ENCODE measurements at regions not wholly inside any gene's neighbourhood (a gene's known extent, or its start where the extent isn't known, plus 50 kb on each side); places are given as distances from the start of the nearest gene placed in this dataset.
"Not testable (repeated sequence)": the region's sequence is repeated elsewhere in the genome, so short reads cannot be mapped to it uniquely, and the experiment has no call there.

DNA sequence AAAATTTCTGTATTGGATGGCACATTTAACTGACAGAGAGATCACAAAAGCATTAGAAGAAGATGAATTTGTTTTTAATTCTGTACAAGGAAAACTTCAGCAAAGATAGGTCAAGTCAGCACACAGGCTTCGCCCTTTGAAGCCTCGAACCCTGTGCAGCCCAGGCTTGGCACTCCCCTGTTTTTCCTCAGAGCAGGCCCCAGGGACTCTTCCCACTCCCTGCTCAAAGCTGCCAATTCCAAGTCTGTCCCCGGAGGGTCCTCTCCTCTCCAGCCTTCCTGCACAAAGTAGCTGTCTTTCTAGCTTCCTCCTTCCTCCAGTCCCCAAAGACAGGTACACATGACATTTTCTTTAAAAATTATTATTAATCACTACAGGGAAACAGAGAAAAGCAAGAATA, 466.3 kb downstream of the PPARGC1A start:
- DNase-seq (no peak), ATAC-seq (no peak)
- TF ChIP-seq, protein P1, sequence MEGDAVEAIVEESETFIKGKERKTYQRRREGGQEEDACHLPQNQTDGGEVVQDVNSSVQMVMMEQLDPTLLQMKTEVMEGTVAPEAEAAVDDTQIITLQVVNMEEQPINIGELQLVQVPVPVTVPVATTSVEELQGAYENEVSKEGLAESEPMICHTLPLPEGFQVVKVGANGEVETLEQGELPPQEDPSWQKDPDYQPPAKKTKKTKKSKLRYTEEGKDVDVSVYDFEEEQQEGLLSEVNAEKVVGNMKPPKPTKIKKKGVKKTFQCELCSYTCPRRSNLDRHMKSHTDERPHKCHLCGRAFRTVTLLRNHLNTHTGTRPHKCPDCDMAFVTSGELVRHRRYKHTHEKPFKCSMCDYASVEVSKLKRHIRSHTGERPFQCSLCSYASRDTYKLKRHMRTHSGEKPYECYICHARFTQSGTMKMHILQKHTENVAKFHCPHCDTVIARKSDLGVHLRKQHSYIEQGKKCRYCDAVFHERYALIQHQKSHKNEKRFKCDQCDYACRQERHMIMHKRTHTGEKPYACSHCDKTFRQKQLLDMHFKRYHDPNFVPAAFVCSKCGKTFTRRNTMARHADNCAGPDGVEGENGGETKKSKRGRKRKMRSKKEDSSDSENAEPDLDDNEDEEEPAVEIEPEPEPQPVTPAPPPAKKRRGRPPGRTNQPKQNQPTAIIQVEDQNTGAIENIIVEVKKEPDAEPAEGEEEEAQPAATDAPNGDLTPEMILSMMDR (IDR thresholded peaks at IDR 0.05): no peak
- Histone ChIP-seq H3K9me3 (no peaks in the 10 kb centered on the region), H3K27ac (no peak overlapping the region), H3K36me3 (no peaks in the 10 kb centered on the region), H3K4me3 (no peak overlapping the region), H3K4me1 (no peaks in the 10 kb centered on the region), H3K27me3 (ENCODE audit: low read depth) (no peaks in the 10 kb centered on the region)
- intact Hi-C loops (cut with DNase I): no loop called here

DNA sequence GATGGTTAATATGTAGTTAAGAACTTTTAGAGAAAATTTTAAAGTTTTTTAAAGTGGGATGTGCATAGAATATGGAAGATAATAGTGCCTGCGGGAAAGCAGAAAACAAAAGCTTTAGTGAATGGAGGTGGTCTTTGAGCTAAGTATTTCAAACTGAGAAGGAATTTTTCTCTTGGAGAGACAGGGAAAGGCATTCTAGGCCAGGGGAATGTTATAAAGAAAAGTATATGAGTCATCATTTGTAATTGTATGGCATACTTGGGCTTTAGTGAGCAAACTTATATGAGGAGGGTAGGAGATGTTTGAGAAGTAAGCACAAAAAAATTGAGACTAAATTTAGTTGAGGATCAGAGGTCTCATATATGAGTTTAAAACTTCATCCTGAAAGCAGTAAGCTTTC, 467.0 kb downstream of the PPARGC1A start:
- intact Hi-C loops (cut with DNase I): no loop called here

DNA sequence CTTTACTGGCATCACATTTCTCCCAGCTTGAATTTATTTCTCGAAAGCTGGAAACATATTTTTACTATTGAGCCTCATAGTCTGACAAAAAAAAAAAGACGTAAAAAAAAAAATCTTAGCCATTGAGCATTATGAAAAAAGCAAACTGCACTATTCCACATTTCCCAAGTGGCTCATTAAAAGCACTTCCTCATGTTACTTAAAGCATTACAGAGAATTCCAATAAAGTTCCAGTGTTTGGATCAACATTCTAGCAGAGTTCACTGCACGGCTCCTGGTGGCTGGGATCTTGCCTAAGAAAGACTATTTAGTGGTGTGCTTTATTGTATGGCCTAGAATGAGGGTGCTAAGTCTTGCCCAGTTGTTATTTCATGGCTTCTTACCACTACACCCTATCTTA, 476.2 kb downstream of the PPARGC1A start:
- no peak for DNase-seq
- no peak overlapping the region for H3K27ac ChIP-seq
- no peaks in the 10 kb centered on the region for H3K4me1 ChIP-seq
- no peak overlapping the region for H3K4me3 ChIP-seq
- no peaks in the 10 kb centered on the region for H3K36me3 ChIP-seq
- TF ChIP-seq, protein P1 (IDR thresholded peaks at IDR 0.05): no peak
- intact Hi-C loops (cut with DNase I): no loop called here
- H3K9me3 ChIP-seq: no peaks in the 10 kb centered on the region
- H3K27me3 ChIP-seq (ENCODE audit: low read depth): no peaks in the 10 kb centered on the region
- no peak for ATAC-seq

More for the DNA sequence above, 467.0 kb downstream of the PPARGC1A start:
- Histone ChIP-seq H3K27me3 (ENCODE audit: low read depth) (no peaks in the 10 kb centered on the region), H3K36me3 (no peaks in the 10 kb centered on the region), H3K27ac (no peak overlapping the region), H3K4me1 (no peaks in the 10 kb centered on the region), H3K4me3 (no peak overlapping the region), H3K9me3 (no peaks in the 10 kb centered on the region)
- TF ChIP-seq, protein P1 (IDR thresholded peaks at IDR 0.05): no peak
- ATAC-seq: no peak
- no peak for DNase-seq

DNA sequence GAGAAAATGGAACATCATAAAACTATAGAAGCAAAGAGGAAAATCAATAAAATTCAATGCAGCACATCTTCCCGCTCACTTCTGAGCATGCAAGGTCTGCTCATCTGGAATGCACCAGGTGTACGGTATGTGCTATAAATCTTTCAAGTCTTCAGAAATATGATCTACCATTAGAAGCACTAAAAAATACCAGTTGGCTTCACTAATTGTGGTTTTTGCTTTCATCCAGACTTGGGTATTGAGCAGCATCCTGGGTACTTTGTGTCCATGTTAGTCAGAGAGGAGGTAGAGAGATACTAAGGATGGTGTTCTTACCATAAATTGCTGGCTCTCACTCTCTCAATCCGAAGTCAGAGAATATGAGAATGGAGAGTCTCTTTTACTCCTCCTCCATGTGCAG, 477.1 kb downstream of the PPARGC1A start:
- Histone ChIP-seq H3K36me3 (no peaks in the 10 kb centered on the region), H3K27me3 (ENCODE audit: low read depth) (no peaks in the 10 kb centered on the region), H3K9me3 (no peaks in the 10 kb centered on the region), H3K4me3 (no peak overlapping the region), H3K27ac (no peak overlapping the region), H3K4me1 (no peaks in the 10 kb centered on the region)
- TF ChIP-seq, protein P1 (IDR thresholded peaks at IDR 0.05): no peak
- DNase-seq (no peak), ATAC-seq (no peak)
- intact Hi-C loops (cut with DNase I): no loop called here

DNA sequence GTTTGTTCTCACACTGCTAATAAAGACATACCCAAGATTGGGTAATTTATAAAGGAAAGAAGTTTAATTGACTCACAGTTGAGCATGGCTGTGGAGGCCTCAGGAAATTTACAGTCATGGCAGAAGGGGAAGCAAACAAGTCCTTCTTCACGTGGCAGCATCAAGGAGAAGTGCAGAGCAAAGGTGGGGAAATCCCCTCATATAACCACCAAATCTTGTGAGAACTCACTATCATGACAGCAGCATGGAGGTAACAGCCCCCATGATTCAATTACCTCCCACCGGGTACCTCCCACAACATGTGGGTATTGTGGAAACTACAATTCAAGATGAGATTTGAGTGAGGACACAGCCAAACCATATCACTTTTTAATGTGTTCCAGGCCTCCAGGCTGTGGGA, 480.9 kb downstream of the PPARGC1A start:
- H3K4me3 ChIP-seq; H3K9me3 ChIP-seq; DNase-seq; H3K36me3 ChIP-seq; intact Hi-C loops (cut with DNase I); ATAC-seq; H3K27me3 ChIP-seq (ENCODE audit: low read depth); H3K4me1 ChIP-seq; H3K27ac ChIP-seq: not testable (repeated sequence)

DNA sequence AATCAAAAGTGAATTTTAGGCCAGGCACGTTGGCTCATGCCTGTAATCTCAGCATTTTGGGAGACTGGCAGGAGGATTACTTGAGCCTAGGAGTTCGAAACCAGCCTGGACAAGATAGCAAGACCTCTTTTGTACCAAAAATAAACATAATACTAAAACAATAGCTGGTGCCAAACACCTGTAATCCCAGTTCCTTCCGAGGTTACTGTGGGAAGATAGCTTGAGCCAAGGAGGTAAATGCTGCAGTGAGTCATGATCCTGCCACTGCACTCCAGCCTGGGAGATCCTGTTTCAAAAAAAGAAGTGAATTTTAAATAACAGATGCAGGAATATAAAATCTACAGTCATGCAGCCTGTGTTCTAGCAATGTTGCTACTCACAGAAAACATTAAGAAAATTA, 488.3 kb downstream of the PPARGC1A start:
- TF ChIP-seq, protein P1 (IDR thresholded peaks at IDR 0.05): no peak
- no peaks in the 10 kb centered on the region for H3K9me3 ChIP-seq
- no peaks in the 10 kb centered on the region for H3K4me1 ChIP-seq
- intact Hi-C loops (cut with DNase I): no loop called here
- H3K27ac ChIP-seq: no peak overlapping the region
- ATAC-seq: no peak
- H3K4me3 ChIP-seq: no peak overlapping the region
- no peak for DNase-seq
- no peaks in the 10 kb centered on the region for H3K27me3 ChIP-seq (ENCODE audit: low read depth)
- no peaks in the 10 kb centered on the region for H3K36me3 ChIP-seq
